ENCODE measurements at regions not wholly inside any gene's neighbourhood (a gene's known extent, or its start where the extent isn't known, plus 50 kb on each side); places are given as distances from the start of the nearest gene placed in this dataset.

GRCh38 chr17:55969562-55970324, 183.5 kb upstream of the ANKFN1 start:
- no peaks in the 10 kb centered on the region for H3K4me1 ChIP-seq

DNA sequence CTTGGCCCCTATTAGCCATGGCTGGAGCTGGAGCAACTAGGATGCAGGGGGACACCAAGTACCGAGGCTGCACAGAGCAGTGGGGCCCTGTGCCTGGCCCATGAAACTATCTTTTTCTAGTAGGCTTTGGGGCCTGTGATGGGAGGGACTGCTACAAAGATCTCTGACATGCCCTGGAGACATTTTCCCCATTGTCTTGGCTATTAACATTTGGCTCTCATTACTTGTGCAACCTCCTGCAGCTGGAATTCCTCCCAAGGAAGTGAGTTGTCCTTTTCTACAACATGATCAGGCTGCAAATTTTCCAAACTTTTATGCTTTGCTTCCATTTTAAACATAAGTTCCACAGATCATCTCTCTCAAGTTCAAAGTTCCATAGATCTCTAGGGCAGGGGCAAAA, 174.7 kb upstream of the ANKFN1 start:
- intact Hi-C loops (cut with DNase I; ENCODE audit: low total_unique reads), result no loop called here
- TF ChIP-seq POLR2A (IDR thresholded peaks at IDR 0.05) (no peak), CTCF (IDR thresholded peaks at IDR 0.05) (no peak)
- no peak overlapping the region for H3K27ac ChIP-seq
- H3K4me3 ChIP-seq, result no peak overlapping the region
- H3K9me3 ChIP-seq, result no peaks in the 10 kb centered on the region
- H3K4me1 ChIP-seq, result no peaks in the 10 kb centered on the region
- no peaks in the 10 kb centered on the region for H3K27me3 ChIP-seq
- no peaks in the 10 kb centered on the region for H3K36me3 ChIP-seq (ENCODE audit: low read depth, missing control alignments)
- whole genome bisulfite sequencing, 2 donors, result 86 to 100% methylated on average over 1 of the region's 1 CpG
- no peak for DNase-seq

More at GRCh38 chr17:55969562-55970324, 183.5 kb upstream of the ANKFN1 start:
- Histone ChIP-seq H3K9me3 (no peaks in the 10 kb centered on the region), H3K27me3 (no peaks in the 10 kb centered on the region), H3K4me3 (no peak overlapping the region), H3K27ac (no peak overlapping the region), H3K36me3 (ENCODE audit: low read depth, missing control alignments) (no peaks in the 10 kb centered on the region)
- 69 to 82% methylated on average over 3 of the region's 3 CpGs for WGBS, 2 donors
- DNase-seq, result no peak
- no peak for TF ChIP-seq POLR2A (IDR thresholded peaks at IDR 0.05)
- TF ChIP-seq CTCF (IDR thresholded peaks at IDR 0.05), result no peak
- intact Hi-C loops (cut with DNase I; ENCODE audit: low total_unique reads), result no loop called here

DNA sequence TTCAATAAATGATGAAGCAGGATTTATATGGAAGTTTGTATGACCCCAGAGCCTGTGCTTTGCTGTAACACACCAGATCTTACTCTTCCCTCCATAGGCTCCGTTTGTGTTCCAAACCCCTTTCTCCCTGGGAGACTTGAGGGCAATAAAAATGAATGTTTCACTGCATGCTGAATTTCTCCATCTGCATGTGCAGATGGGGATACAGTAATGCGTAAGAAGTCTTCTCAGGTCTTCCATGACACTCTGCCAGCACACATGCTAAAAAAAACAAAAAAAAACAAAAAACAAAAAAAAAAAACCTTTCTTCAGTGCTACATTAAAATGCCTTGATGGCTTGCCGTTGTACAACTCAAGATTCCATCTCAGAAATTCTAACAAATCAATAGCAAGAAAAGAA, 170.2 kb upstream of the ANKFN1 start:
- intact Hi-C loops (cut with DNase I; ENCODE audit: low total_unique reads), result no loop called here
- Histone ChIP-seq H3K27ac (no peak overlapping the region), H3K27me3 (no peaks in the 10 kb centered on the region), H3K9me3 (no peaks in the 10 kb centered on the region), H3K4me1 (no peaks in the 10 kb centered on the region), H3K36me3 (ENCODE audit: low read depth, missing control alignments) (no peaks in the 10 kb centered on the region), H3K4me3 (no peak overlapping the region)
- WGBS, 2 donors, result 89 to 90% methylated on average over 3 of the region's 3 CpGs
- no peak for DNase-seq
- TF ChIP-seq POLR2A (IDR thresholded peaks at IDR 0.05) (no peak), CTCF (IDR thresholded peaks at IDR 0.05) (no peak)

GRCh38 chr17:55986817-55987216, 166.5 kb upstream of the ANKFN1 start:
- TF ChIP-seq CTCF (IDR thresholded peaks at IDR 0.05) (no peak), POLR2A (IDR thresholded peaks at IDR 0.05) (no peak)
- intact Hi-C loops (cut with DNase I; ENCODE audit: low total_unique reads), result no loop called here
- Histone ChIP-seq H3K4me3 (no peak overlapping the region), H3K27ac (no peak overlapping the region), H3K27me3 (no peaks in the 10 kb centered on the region), H3K4me1 (no peaks in the 10 kb centered on the region), H3K36me3 (ENCODE audit: low read depth, missing control alignments) (no peaks in the 10 kb centered on the region), H3K9me3 (no peaks in the 10 kb centered on the region)
- no peak for DNase-seq
- 90 to 91% methylated on average over 4 of the region's 4 CpGs for WGBS, 2 donors

DNA sequence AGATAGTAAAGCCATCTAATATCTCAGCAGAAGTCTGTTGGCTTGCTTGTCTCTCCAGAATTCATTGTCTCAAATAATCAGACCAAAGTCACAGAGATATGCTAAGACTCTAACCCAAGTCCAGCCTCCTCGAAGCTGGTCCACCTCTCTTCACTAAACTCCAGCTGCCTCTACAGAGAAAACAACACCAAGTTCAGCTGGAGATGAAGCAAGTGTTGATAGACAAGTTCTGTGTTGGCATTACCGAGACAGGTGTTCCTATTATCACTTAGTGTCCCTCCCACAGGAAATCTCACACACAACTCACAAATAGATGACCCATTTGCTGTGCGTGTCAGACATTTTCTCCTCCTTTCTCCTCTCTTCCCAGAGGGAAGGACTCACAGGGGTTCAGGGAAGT, 164.4 kb upstream of the ANKFN1 start:
- H3K9me3 ChIP-seq, result no peaks in the 10 kb centered on the region
- intact Hi-C loops (cut with DNase I; ENCODE audit: low total_unique reads), result no loop called here
- H3K27ac ChIP-seq, result no peak overlapping the region
- TF ChIP-seq POLR2A (IDR thresholded peaks at IDR 0.05) (no peak), CTCF (IDR thresholded peaks at IDR 0.05) (no peak)
- no peak overlapping the region for H3K4me3 ChIP-seq
- WGBS, 2 donors, result 42 to 57% methylated on average over 3 of the region's 3 CpGs
- H3K27me3 ChIP-seq, result no peaks in the 10 kb centered on the region
- H3K4me1 ChIP-seq, result no peaks in the 10 kb centered on the region
- no peak for DNase-seq
- H3K36me3 ChIP-seq (ENCODE audit: low read depth, missing control alignments), result no peaks in the 10 kb centered on the region

Data from testis (tissue), 2 donors.